Muscle of back (tissue), 3 donors: ENCODE measurements at regions not wholly inside any gene's neighbourhood (a gene's known extent, or its start where the extent isn't known, plus 50 kb on each side); places are given as distances from the start of the nearest gene placed in this dataset.
A peak's percentile ranks its signal among the peaks of the same experiment; 100 is the strongest.

Experiments used
- DNase-seq, 3 donors: peaks; one replicate each; pipeline versions ENCODE4 v3.0.0 to v3.0.0-alpha.2; 2013

DNA sequence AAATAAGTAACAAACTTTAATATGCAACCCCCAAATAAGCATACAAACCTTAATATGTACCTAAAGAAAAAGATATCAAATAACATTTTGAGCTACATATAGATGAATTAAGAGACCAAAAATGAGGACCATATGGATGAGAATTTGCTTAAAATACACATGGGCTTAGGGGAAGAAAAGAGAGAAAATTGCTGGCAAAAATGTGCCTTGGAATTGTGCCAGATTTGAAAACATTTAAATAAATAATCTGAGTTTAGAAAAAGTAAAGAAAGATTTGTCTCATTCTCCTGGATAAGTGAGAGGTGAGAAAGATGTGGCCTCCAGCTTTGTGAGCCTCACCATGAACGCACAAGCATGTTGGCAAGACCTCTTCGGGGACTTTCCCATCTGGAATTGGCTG lies 372.6 kb downstream of the SOX11 start:
- DNase-seq, result no peak

DNA sequence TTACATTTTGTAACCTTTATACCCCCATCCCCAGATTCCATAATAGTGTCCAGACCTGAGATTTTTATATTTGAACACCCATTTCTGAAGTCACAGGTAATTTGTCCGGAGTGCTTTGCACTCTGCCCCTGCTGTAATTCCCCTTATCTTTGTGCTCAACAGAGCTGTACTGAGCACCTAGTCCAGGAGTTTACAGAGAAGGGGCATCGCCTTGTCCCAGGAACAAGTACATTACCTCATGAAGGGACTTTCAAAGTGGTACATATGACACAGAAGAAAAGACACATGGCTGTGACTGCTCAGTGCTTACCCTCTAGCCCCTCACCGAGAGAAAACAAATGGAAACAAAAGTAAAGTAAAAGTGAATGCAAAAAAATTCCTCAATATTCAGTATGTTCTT lies 373.5 kb downstream of the SOX11 start:
- DNase-seq, result no peak

DNA sequence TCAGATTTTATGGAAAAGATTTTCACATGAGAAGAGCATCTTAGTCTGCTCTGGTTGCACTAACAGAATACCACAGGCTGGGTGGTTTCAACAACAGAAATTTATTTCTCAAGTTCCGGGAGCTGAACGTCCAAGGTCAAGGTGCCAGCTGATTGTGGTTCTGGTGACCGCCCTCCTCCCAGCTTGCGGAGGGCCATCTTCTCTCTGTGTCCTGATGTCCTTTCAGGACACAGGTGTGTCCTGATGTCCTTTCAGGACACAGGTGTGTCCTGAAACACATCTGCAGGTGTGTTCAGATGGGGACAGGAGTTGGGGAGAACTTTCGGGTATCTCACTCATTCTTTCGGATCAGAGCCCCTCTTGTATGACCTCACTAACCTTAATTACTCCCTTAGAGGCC lies 374.9 kb downstream of the SOX11 start:
- DNase-seq, result no peak

DNA sequence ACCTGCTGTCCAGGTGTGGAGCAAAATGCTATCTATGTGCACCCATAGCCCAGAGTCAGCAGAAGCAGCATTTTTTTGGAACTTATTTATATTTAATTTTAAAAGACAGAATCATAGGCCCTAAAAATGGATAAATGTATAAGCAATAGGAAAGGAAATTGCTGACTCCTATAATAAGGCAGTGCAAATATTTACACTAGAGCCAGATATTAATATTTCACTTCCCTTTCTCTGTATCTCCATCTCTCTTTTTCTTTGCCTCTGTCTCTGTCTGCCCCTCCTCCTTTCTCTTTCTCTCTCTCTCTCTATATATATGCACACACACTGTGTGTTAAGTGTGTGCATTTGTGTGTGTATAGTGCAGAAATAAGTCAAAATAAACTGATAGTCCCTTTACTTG lies 375.6 kb downstream of the SOX11 start:
- DNase-seq, result no peak

DNA sequence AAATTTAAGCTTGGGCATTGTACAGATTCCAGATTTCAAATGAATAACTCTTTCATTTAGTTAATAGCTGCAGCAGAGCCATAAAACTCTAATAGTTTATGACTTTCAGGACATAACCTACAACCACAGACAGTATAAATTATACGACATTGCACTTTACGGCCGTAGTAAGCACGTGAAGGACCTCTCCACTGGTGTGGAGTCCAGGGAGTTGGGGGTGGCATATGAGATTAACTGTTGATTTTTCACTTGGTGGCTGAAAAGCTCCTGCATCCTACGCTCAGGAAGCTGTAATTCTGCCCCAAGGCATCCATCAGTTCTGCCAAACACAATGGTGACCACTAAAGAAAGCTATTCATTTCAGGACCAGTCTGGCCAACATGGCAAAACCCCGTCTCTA lies 376.2 kb downstream of the SOX11 start:
- no peak for DNase-seq

DNA sequence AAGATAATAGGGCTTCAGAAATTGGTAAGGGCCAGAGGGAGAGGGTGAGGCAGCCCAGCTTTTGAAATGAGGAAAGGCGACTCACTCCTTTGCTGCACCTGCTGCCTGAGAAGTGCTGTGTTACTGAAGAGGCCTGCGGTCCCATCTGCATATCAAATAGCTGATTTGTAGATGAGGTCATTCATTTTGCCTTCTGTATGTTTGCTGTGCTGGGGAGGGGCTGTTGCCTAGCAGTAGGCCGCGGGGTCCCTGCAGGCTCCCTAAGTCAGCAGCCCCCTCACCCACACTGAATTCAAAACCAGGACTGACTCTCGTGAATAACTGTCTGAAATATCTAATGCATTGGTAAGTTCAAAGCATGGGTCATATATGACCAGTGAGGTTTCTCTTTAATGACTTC lies 377.2 kb downstream of the SOX11 start:
- peak in 1 of 3 donors; percentile 11 for DNase-seq

DNA sequence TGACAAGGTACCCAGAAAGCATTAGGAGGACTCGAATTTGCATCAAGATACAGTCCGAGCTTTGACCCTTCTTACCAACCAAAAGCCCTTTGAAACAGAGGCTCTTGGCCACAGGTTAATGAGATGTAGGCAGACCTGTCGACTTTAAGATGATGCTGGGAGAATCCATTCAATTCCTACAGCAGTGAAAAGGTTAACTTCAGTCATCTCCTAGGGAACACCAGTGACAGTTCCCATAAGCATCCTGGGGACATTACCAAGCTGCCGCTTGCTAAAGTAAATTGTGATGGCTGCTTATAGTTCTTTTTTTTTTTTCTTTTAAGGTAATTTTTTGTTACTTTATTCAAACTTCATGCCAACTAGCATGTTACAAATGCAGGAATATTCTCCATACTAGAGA lies 379.3 kb downstream of the SOX11 start:
- DNase-seq, result no peak

DNA sequence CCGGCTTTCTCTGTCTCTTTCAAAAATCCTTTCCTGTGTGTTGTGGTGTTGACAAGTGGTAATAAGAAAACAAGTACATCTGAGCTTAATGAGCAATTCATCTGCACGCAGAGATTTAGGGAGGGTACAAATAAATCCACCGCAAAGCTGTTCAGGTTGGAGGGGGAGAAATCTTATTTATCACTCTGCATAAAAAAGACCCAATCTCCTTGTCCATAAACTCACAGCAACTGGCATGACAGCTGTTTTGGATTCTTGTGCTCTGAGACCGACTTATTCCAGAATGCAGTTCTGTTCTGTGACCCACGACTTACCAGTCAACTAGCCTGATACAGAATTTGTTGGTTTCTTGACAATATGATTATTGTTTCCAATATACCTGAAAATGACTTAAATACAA lies 380.1 kb downstream of the SOX11 start:
- DNase-seq, result peak in 1 of 3 donors; percentile 15

DNA sequence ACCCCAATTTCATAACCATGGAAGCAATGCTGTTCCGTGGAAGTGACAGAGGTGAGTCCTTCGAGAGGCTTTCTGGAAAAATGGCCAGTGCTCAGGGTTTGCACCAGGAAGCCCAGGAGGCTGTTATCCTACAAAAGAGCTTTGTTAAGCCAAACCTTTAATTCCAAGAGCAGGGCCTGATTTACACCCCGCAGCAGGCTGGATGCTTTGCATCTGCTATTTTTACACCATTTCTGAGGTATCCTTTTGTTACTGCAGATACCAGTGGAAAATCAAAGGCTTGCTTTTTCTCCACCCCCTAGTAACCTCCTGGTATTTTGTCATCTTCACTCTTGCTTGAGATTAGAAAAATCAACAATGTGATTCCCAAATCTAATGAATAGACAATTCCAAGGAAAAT lies 380.6 kb downstream of the SOX11 start:
- peak in 1 of 3 donors; percentile 11 for DNase-seq

DNA sequence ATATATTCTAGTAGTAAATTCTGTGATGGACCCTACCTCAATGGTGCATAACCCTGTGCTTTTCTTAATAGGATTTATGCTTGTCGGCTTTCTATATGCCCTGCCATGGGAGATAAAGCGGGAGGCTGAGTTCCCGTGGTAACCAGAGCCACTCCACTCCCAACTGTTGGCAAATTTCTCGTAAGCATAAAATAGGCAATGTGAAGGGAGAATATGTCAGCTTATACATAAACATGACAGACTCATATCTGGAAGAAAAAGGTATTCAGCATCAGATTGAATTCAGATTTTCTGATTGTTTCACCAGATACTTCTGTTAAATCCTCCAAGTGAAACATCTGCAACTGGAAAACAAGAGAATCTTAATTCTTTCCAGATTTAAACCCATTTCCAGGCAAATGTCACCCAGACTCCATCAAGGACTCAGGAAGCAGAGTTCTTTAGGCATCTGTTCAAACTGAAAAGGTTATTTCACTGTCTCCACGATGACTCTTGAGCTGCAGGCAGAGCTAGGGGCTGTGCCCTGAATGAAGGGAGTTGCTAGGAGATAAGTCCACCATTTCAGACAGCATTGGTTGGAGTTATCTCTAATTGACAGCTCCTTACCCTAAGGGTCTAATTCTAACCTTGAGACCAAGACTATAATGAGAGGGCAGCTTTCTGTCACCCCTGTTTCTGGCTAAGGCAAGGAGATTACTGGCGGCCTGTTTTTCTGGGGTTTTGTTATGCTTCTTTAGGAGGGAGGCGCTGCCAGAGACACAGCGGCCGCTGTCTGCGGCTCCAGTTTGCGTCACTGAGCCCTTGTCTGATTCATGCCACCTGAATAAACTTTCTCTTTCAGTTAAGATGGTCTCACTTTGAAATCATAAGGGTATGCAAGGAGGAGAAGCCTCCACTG lies 381.3 kb downstream of the SOX11 start:
- peak; percentile 24 to 53 (median 26) for DNase-seq

DNA sequence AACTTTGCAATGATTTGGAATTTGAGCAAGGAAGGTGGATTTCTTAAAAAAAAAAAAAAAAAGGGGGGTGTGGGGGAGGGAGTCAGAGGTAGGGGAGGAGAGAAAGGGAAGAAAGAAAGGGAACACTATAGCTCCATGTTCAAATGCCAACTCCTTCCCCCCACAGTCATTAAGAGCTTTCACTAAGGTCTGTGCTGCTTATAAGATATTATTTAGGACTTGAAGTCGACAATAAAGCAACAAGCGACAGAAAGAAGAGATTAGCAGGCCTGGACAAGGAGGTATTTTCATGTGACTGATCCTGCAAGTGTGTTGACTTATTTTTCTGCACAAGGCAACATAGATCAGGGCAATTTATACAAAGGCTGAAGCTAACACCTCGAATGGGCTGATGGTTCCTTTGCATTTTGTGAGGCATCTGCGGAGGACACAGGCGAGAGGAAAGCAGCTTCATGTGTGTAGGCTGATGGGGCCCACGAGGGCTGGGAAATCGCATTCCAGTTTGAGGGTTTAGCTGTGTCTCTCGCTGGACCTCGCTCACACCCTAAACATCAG lies 382.0 kb downstream of the SOX11 start:
- DNase-seq, result peak in 1 of 3 donors; percentile 13

DNA sequence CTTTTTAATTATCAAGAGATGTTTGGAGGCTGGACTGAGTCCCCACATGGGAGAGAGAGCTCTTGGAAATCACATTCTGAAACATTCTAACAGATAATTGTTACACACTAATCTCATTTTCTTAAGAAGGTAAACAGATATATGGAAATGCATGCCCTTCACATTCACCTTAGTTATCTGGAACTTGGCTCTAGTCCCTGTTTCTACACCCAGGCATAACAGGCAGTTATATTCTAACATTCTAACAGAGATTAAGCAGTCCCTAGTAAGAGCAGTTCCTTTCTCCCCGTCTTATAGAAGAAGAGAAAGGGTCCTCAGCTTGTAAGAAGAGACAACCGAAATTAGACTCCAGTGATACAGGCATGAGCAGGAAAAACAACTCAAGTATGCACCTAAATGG lies 385.4 kb downstream of the SOX11 start:
- DNase-seq, result no peak

DNA sequence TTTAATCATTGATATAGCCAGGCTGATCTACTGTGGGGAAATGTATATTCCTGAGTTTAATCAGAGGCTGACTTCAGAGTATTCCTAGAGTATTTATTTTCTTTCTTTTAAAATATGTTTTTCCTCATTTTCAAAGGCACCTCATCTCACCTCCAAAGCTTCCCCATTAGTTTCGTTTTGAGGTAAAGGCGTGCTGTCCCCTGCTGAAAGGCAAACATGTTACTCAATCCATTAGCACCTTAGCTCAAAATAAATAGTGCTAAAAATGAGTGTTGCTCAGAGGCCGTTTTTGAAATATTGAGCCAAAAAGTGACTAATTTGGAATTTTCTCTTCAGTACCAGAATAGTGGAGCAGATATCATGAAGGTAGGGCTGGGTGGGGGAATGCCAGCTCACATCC lies 386.2 kb downstream of the SOX11 start:
- no peak for DNase-seq

DNA sequence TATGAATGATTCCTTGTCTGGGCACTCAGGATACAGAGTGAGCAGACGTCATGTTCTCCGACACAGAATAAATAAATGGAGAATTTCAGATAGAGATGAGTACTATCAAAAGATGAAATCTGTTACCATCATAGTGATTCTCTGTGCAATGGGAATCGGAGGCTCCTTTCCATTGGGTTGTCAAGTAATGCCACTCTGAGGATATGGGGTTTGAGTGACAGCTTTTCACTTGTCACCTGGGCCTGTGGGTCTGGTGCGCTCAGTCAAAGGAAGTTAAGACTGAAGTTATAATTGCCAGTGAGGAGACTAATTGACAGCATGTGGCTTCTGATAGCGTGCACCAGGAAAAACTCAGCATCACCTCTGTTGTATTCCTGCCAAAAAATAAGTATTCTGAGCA lies 387.2 kb downstream of the SOX11 start:
- no peak for DNase-seq

DNA sequence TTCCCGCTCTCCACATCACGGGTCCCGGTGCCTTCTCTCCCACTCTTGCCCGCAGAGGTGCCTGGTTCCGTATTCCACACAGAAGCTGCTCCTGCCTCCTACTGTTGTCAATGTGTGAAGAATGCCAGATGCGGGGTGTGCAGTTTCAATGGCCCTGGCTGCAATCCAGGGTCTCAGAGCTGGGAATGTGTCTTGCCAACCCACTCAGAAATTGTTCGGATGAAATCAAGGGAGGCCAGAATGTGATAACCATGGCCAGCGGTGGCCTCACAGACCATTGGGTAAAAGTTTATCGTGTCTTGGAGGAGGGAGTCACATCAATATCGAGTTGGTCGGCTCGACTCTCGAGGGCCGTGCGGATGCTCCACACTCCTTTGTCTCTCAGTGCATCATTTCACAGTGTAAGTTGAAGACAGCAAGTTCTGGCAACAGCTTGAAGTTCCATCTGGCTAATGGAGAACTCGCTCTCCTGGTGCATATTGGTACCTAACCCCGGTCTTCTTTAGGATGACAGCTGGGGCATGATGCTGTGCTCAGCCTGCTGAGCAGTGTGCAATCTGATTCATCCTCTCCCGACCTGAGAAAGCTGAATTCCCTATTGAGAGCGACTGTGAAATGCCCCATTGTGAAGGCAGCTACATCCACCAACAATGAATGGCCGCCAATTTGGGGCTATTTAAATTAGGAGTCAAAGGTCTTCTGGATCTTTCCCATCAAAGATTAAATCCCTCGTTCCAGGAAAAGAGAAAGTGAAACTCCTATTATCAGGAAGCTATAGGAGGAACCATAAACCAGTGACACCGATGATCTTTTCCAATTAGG lies 389.0 kb downstream of the SOX11 start:
- DNase-seq, result peak in 1 of 3 donors; percentile 19

DNA sequence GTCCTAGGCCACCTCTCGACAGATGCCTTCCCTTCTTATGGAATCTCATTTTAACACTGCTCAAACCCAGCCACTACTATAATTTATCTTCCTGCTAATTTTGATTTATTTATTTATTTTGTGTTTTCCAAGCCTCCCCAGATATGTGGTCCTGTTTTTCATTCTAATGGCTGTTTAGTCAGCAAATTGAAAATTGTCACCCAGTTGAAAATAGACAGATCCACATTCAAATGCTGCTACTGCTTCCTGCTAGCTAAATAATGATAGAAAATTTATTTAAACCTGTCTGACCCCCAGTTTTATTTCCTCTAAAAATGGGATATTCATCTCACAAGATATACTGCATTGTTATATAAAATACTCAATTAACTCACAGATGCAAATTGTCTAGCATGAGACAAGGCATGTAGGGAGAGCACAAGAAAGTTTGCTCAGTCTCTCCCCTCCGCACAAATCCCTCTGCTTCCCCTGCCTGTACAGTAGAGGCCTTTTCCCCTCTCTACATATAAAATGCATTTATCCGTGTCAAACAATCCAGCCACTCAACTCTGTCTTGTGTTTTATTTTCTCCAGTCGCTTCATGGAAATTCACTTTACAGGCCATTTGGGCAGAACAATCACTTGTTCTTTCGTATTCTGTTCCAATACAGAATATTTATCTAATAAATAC lies 389.9 kb downstream of the SOX11 start:
- DNase-seq, result no peak

DNA sequence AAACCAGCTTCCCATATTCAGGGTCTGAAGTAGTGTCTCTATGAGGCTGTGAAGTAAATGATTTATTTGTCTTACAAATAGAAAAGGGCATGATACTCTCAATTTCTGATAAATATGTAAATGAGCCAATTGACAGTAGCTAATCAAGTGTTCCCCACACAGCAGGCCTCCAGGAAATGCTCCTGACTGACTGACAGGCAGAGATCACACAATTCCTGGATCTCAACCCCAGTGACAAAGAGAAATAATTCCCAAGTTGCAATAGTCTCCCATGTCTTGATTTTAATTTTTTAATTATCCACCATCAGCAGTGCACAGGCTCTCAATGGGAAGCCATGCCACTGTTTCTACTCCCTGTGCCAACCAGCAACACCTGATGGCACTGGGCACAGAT lies 390.4 kb downstream of the SOX11 start:
- no peak for DNase-seq

DNA sequence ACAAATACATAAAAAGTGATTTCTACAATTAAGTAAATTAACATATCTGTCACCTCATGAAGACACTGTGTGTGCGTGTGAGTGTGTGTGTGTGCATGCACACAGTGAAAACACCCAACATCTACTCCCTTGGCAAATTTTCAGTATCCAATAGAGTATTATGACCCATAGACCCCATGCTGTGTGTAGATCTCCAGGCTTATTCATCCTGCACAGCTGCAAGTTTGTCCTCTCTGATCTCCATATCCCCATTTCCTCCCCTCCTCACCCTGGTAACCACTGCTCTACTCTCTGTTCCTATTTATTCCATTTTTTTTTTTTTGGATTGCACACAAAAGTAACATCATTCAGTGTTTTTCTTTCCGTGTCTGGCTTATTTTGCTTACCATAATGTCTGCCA lies 391.0 kb downstream of the SOX11 start:
- no peak for DNase-seq

DNA sequence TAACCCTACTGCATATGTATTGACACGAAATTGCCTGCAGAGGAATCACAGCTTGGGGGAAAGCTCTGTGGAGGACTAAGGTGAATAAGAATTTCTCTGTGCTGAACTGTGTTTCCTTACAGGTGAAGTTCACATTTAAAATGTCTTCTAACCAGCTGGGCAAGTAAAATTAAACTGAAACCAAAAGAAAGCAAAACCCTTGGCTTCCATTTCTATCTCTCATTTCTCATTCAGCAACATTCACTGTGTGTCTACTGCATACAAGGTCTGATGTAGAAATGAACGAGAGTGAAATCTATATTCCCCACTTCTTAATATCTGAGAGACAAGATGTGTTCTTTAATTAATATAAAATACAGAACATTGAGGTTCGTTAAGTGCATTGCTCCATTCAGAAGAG lies 397.3 kb downstream of the SOX11 start:
- no peak for DNase-seq

DNA sequence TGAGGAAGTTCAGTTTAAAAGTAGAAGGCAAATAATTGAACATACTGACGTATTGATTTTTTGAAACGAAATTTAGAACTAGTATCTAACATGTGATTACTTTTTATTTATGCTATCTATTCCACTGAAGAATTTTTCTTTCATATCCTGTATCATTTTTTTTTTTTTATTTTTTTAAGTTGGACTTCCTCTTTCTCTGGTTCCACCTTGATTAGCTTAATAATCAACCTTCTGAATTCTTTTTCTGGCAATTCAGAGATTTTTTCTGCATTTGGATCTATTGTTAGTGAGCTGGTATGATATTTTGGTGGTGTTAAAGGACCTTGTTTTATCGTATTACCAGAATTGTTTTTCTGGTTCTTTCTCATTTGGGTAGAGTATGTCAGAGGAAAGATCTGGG lies 411.2 kb downstream of the SOX11 start:
- no peak for DNase-seq

DNA sequence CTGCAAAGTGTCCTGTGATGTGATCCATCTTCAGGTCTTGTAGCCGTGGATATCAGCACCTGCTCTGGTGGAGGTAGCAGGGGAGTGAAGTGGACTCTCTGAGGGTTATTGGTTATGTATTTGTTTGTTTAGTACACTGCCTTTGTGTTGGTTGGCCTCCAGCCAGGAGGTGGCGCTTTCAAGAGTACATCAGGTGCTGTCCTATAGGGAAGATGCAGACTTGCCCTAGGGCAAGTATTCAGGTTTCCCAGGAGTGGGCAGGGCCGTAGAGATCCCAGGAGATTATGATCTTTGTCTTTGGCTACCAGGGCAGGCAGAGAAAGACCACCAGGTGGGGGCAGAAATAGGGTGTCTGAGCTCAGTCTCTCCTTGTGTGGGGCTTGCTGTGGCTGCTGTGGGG lies 411.8 kb downstream of the SOX11 start:
- no peak for DNase-seq

DNA sequence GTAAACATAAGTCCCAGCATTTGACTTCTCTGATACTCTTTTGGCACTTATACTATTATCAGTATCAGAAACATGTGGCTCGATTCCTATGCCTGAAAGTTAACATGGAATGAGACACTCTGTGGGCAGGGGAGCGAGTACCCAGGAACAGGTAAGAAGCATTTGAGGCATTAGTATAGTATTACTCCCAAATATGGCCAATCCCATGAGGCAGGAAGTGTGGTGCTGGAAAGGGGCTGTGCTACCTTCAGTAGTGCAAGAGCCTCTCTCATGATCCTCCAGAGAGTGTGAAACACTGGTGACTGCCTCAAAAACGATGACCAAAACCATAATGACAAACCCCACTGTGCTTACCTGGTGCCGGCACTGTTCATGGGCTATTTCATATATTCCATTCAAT lies 415.1 kb downstream of the SOX11 start:
- no peak for DNase-seq
